Breast epithelium (tissue), 3 donors: ENCODE measurements at regions not wholly inside any gene's neighbourhood (a gene's known extent, or its start where the extent isn't known, plus 50 kb on each side); places are given as distances from the start of the nearest gene placed in this dataset.

Experiments
- POLR2A ChIP-seq: fragments of 450-650 bp; IDR thresholded peaks from one replicate; pipeline ENCODE4 v1.6.1; 2016; ENCODE audit warnings: antibody characterized with exemption, mild to moderate bottlenecking, moderate library complexity
- POLR2AphosphoS5 ChIP-seq, 3 donors: sonication (generic); formaldehyde crosslinking; IDR thresholded peaks; one replicate each; pipeline ENCODE4 v1.6.1; 2017; ENCODE audit warnings: antibody characterized with exemption in 3 of 3
- TF ChIP-seq, protein P1 (sequence below), 3 donors: fragments of 450-650 bp; IDR thresholded peaks; one replicate each; pipeline ENCODE4 v1.5.1; 2016 to 2017; ENCODE audit warnings: antibody characterized with exemption in 3 of 3, mild to moderate bottlenecking in 3 of 3, moderate library complexity in 3 of 3

GRCh38 chr10:44261296-44261695 is 123.6 kb downstream of the CXCL12 start:
- TF ChIP-seq POLR2A: no peak
- TF ChIP-seq, protein P1, sequence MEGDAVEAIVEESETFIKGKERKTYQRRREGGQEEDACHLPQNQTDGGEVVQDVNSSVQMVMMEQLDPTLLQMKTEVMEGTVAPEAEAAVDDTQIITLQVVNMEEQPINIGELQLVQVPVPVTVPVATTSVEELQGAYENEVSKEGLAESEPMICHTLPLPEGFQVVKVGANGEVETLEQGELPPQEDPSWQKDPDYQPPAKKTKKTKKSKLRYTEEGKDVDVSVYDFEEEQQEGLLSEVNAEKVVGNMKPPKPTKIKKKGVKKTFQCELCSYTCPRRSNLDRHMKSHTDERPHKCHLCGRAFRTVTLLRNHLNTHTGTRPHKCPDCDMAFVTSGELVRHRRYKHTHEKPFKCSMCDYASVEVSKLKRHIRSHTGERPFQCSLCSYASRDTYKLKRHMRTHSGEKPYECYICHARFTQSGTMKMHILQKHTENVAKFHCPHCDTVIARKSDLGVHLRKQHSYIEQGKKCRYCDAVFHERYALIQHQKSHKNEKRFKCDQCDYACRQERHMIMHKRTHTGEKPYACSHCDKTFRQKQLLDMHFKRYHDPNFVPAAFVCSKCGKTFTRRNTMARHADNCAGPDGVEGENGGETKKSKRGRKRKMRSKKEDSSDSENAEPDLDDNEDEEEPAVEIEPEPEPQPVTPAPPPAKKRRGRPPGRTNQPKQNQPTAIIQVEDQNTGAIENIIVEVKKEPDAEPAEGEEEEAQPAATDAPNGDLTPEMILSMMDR (IDR thresholded peaks at IDR 0.05): no peak
- no peak for TF ChIP-seq POLR2AphosphoS5 (IDR thresholded peaks at IDR 0.05)
